22Rv1 (cell line): ENCODE measurements at regions not wholly inside any gene's neighbourhood (a gene's known extent, or its start where the extent isn't known, plus 50 kb on each side); places are given as distances from the start of the nearest gene placed in this dataset.

Source experiments
- ZFX ChIP-seq: fragments of 450-650 bp; IDR thresholded peaks from 2 replicates; pipeline ENCODE4 v1.6.1; 2017; ENCODE audit warnings: antibody characterized with exemption, borderline replicate concordance
- TF ChIP-seq, protein P1 (sequence below): fragments of 450-650 bp; IDR thresholded peaks from 2 replicates; pipeline ENCODE4 v1.5.1; 2017; ENCODE audit warnings: mild to moderate bottlenecking

DNA sequence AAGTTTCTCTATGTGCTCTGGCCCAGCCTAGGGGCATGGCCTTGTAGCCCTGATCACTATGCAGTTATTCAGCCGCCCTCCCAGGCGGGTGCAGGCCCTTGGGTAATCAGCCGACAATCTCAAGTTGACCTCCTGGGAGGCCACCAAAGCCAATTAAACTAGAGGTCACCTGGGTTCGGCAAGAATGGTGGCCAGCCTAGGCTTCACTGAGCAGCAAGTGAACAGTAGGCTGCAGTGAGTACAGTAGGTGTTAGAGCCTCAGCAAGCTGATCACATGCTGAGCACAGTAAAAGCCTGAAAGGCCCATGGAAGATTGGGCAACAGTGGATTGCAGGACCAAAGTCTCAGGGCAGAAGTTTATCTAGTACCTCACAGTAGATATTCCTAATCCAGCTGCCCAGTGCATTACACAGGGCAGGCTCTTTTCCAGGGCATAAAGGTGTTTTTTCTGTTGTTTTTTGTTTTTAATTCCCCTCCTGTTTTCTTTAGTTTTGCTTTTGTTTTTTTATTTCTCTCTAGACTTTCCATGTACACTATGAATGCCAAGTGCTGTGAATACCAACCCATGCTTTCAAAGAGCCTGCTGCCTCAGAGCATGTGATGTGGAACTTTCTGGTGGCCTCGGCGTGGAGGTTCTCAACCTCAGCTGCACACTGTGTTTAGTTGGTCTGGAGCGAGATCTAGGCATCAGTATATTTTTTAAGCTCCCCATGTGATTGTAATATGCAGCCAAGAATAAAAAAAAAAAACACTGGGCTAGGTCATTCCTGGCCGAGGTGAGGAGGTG is 55.9 kb upstream of the ATL2 start:
- TF ChIP-seq, protein P1, sequence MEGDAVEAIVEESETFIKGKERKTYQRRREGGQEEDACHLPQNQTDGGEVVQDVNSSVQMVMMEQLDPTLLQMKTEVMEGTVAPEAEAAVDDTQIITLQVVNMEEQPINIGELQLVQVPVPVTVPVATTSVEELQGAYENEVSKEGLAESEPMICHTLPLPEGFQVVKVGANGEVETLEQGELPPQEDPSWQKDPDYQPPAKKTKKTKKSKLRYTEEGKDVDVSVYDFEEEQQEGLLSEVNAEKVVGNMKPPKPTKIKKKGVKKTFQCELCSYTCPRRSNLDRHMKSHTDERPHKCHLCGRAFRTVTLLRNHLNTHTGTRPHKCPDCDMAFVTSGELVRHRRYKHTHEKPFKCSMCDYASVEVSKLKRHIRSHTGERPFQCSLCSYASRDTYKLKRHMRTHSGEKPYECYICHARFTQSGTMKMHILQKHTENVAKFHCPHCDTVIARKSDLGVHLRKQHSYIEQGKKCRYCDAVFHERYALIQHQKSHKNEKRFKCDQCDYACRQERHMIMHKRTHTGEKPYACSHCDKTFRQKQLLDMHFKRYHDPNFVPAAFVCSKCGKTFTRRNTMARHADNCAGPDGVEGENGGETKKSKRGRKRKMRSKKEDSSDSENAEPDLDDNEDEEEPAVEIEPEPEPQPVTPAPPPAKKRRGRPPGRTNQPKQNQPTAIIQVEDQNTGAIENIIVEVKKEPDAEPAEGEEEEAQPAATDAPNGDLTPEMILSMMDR, result no peak
- no peak for TF ChIP-seq ZFX
